B cell (primary cell): ENCODE measurements at regions not wholly inside any gene's neighbourhood (a gene's known extent, or its start where the extent isn't known, plus 50 kb on each side); places are given as distances from the start of the nearest gene placed in this dataset.

Experiments used
- ATAC-seq: fragments of 200-7000 bp; cut with Tn5 transposase; one replicate; pipeline ENCODE4 v1.10.0; 2021; ENCODE audit warnings: low read depth, mild to moderate bottlenecking, moderate number of reproducible peaks, moderate library complexity
- CTCF ChIA-PET: fragments of 350-600 bp; sonication (Branson Sonifier 250); formaldehyde crosslinking; loops from one replicate; lab custom pipeline; 2021; ENCODE audit warnings: antibody characterized with exemption, inconsistent platforms; lab: Charles Lee
- POLR2A ChIA-PET: fragments of 350-600 bp; sonication (Branson Sonifier 250); formaldehyde crosslinking; loops from one replicate; lab custom pipeline; 2021; ENCODE audit warnings: antibody characterized with exemption; lab: Charles Lee
- DNase-seq: peaks from one replicate; pipeline ENCODE4 v3.0.0; 2013
- H2AFZ ChIP-seq: 2 replicates; pipeline ENCODE4 v1.6.1; 2012; ENCODE audit warnings: mild to moderate bottlenecking, low read depth, low read length; ENCODE audit not compliant: insufficient read depth, poor library complexity, severe bottlenecking
- H3K27ac ChIP-seq, 2 donors: 1 replicate in 1 of 2; 2 replicates in 1 of 2; pipeline ENCODE4 v1.5.1; 2012 to 2013; ENCODE audit warnings: low read length in 2 of 2, mild to moderate bottlenecking in 2 of 2, moderate library complexity in 1 of 2
- H3K27me3 ChIP-seq, 4 experiments: fragments of 200-600 bp in 1 of 4; sonication (generic) in 1 of 4; replicated peaks in 1 of 4; 1 replicate in 2 of 4; 2 replicates in 2 of 4; pipeline versions ENCODE4 v1.6.1 to v1.7.0; 2013 to 2016; ENCODE audit warnings: low read length in 3 of 4, mild to moderate bottlenecking in 2 of 4, mixed read lengths in 1 of 4, moderate library complexity in 1 of 4; ENCODE audit not compliant: insufficient read depth in 4 of 4, control insufficient read depth in 3 of 4; ENCODE audit errors: control extremely low read depth in 1 of 4
- H3K36me3 ChIP-seq, 2 experiments: replicated peaks in 1 of 2; 1 replicate in 1 of 2; 2 replicates in 1 of 2; pipeline versions ENCODE4 v1.6.1 to v1.7.1; 2013; ENCODE audit warnings: low read length in 1 of 2; ENCODE audit not compliant: insufficient read depth in 2 of 2, control insufficient read depth in 1 of 2; ENCODE audit errors: control extremely low read depth in 1 of 2, extremely low read depth in 1 of 2
- H3K4me1 ChIP-seq, 2 donors: fragments of 200-600 bp in 1 of 2; sonication (generic) in 1 of 2; 1 replicate in 1 of 2; 2 replicates in 1 of 2; pipeline versions ENCODE4 v1.5.1 to v1.6.1; 2013 to 2017; ENCODE audit warnings: low read length in 2 of 2; ENCODE audit not compliant: control insufficient read depth in 2 of 2, insufficient read depth in 2 of 2
- H3K4me2 ChIP-seq: replicated peaks from 2 replicates; pipeline ENCODE3; 2012; ENCODE audit warnings: mild to moderate bottlenecking, low read depth, low read length; ENCODE audit not compliant: poor library complexity, severe bottlenecking
- H3K4me3 ChIP-seq, 5 experiments: fragments of 200-600 bp in 1 of 5; sonication (generic) in 1 of 5; 1 replicate in 3 of 5; 2 replicates in 2 of 5; pipeline versions ENCODE4 v1.5.1 to v1.7.0; 2011 to 2016; ENCODE audit warnings: low read length in 4 of 5, mild to moderate bottlenecking in 4 of 5, low read depth in 2 of 5, control low read depth in 1 of 5, moderate library complexity in 1 of 5; ENCODE audit not compliant: insufficient read depth in 1 of 5; ENCODE audit errors: control extremely low read depth in 1 of 5, extremely low read depth in 1 of 5
- H3K79me2 ChIP-seq: fragments of 200-600 bp; sonication (generic); one replicate; pipeline ENCODE4 v1.6.0; 2016; ENCODE audit warnings: low read length; ENCODE audit not compliant: control insufficient read depth, insufficient read depth
- H3K9ac ChIP-seq: fragments of 200-600 bp; sonication (generic); 2 replicates; pipeline ENCODE4 v1.6.1; 2017; ENCODE audit warnings: mild to moderate bottlenecking, low read length, moderate library complexity
- H3K9me3 ChIP-seq, 3 donors: one replicate each; pipeline versions ENCODE4 v1.6.1 to v1.7.1; 2013; ENCODE audit warnings: low read length in 2 of 3; ENCODE audit not compliant: control insufficient read depth in 2 of 3, insufficient read depth in 1 of 3; ENCODE audit errors: control extremely low read depth in 1 of 3
- H4K20me1 ChIP-seq: 2 replicates; pipeline ENCODE4 v1.6.0; 2012; ENCODE audit warnings: mild to moderate bottlenecking, low read length; ENCODE audit not compliant: insufficient read depth, control insufficient read depth, poor library complexity, severe bottlenecking
- H3K27ac Mint-ChIP-seq: one replicate; pipeline ENCODE4 v1.8.0; 2021; ENCODE audit warnings: mixed read lengths
- H3K27me3 Mint-ChIP-seq: one replicate; pipeline ENCODE4 v1.8.0; 2021; ENCODE audit warnings: mixed read lengths
- H3K4me1 Mint-ChIP-seq: one replicate; pipeline ENCODE4 v1.8.0; 2021; ENCODE audit warnings: mixed read lengths
- H3K4me3 Mint-ChIP-seq: one replicate; pipeline ENCODE4 v1.8.0; 2021; ENCODE audit warnings: mixed read lengths
- H3K9me3 Mint-ChIP-seq: one replicate; pipeline ENCODE4 v1.8.0; 2022; ENCODE audit warnings: mixed read lengths; ENCODE audit not compliant: insufficient read depth
- EZH2 ChIP-seq: IDR thresholded peaks from 2 replicates; pipeline ENCODE4 v1.6.1; 2012; ENCODE audit warnings: borderline replicate concordance, low read depth, mild to moderate bottlenecking, moderate library complexity, low read length; ENCODE audit not compliant: insufficient read depth, poor library complexity, severe bottlenecking
- WGBS: methylation state at CpG from one replicate; pipeline ENCODE4 v1.1.5; 2013; ENCODE audit warnings: missing lambda C conversion rate; ENCODE audit not compliant: insufficient coverage; 5-methylcytosine and 5-hydroxymethylcytosine counted together
- intact Hi-C: fragments of 100-400 bp; cut with micrococcal nuclease; formaldehyde crosslinking; loops from one replicate; pipeline ENCODE4 v1.10.0; 2022
- TF ChIP-seq, protein P1 (sequence below): fragments of 200-600 bp; IDR thresholded peaks from one replicate; pipeline ENCODE4 v1.8.0; 2022; ENCODE audit warnings: antibody characterized with exemption, mild to moderate bottlenecking

- H2AFZ ChIP-seq: no peak overlapping the region
- Mint-ChIP-seq H3K27me3 (no peaks in the 10 kb centered on the region), H3K9me3 (no peaks in the 10 kb centered on the region), H3K27ac (no peak overlapping the region), H3K4me3 (no peak overlapping the region), H3K4me1 (no peaks in the 10 kb centered on the region)
- no peak overlapping the region for H3K4me3 ChIP-seq
- H3K27ac ChIP-seq: no peak overlapping the region
- H4K20me1 ChIP-seq: no peaks in the 10 kb centered on the region
- H3K9ac ChIP-seq: no peak overlapping the region
- ATAC-seq: no peak
- CTCF ChIA-PET: no interaction called here
- H3K4me1 ChIP-seq: no peaks in the 10 kb centered on the region
- DNase-seq: no peak
- POLR2A ChIA-PET: no interaction called here
- H3K27me3 ChIP-seq: no peaks in the 10 kb centered on the region
- TF ChIP-seq, protein P1, sequence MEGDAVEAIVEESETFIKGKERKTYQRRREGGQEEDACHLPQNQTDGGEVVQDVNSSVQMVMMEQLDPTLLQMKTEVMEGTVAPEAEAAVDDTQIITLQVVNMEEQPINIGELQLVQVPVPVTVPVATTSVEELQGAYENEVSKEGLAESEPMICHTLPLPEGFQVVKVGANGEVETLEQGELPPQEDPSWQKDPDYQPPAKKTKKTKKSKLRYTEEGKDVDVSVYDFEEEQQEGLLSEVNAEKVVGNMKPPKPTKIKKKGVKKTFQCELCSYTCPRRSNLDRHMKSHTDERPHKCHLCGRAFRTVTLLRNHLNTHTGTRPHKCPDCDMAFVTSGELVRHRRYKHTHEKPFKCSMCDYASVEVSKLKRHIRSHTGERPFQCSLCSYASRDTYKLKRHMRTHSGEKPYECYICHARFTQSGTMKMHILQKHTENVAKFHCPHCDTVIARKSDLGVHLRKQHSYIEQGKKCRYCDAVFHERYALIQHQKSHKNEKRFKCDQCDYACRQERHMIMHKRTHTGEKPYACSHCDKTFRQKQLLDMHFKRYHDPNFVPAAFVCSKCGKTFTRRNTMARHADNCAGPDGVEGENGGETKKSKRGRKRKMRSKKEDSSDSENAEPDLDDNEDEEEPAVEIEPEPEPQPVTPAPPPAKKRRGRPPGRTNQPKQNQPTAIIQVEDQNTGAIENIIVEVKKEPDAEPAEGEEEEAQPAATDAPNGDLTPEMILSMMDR: no peak
- no peak for TF ChIP-seq EZH2
- no peak overlapping the region for H3K4me2 ChIP-seq
- H3K36me3 ChIP-seq: no peaks in the 10 kb centered on the region
- intact Hi-C loops: no loop called here
- H3K79me2 ChIP-seq: no peaks in the 10 kb centered on the region
- peaks cover 0 to 2% (median 0%) of the 10 kb centered on the region in 3 donors for H3K9me3 ChIP-seq
- 88% methylated on average over 4 of the region's 4 CpGs for whole genome bisulfite sequencing
Measured at GRCh38 chr3:102830415-102830814, 395.6 kb downstream of the ZPLD1 start.

- ChIA-PET POLR2A (no interaction called here), CTCF (no interaction called here)
- Mint-ChIP-seq H3K4me3 (no peak overlapping the region), H3K9me3 (peaks cover 6% of the 10 kb centered on the region), H3K4me1 (no peaks in the 10 kb centered on the region), H3K27me3 (no peaks in the 10 kb centered on the region), H3K27ac (no peak overlapping the region)
- no peak for DNase-seq
- H2AFZ ChIP-seq: no peak overlapping the region
- no peak for ATAC-seq
- intact Hi-C loops: no loop called here
- no peaks in the 10 kb centered on the region for H3K27me3 ChIP-seq
- H3K4me3 ChIP-seq: no peak overlapping the region
- no peaks in the 10 kb centered on the region for H4K20me1 ChIP-seq
- no peak overlapping the region for H3K4me2 ChIP-seq
- H3K9me3 ChIP-seq: peaks cover 0 to 2% (median 0%) of the 10 kb centered on the region in 3 donors
- H3K36me3 ChIP-seq: no peaks in the 10 kb centered on the region
- H3K79me2 ChIP-seq: no peaks in the 10 kb centered on the region
- no peaks in the 10 kb centered on the region for H3K4me1 ChIP-seq
- WGBS: 100% methylated on average over 1 of the region's 6 CpGs
- no peak overlapping the region for H3K9ac ChIP-seq
- TF ChIP-seq EZH2: no peak
- TF ChIP-seq, protein P1: no peak
- H3K27ac ChIP-seq: no peak overlapping the region
Measured at GRCh38 chr3:102841866-102842265, 407.1 kb downstream of the ZPLD1 start.
